Peyer's patch (tissue), 4 donors: ENCODE measurements at regions not wholly inside any gene's neighbourhood (a gene's known extent, or its start where the extent isn't known, plus 50 kb on each side); places are given as distances from the start of the nearest gene placed in this dataset.
"Not testable (repeated sequence)": the region's sequence is repeated elsewhere in the genome, so short reads cannot be mapped to it uniquely, and the experiment has no call there.

Source experiments
- DNase-seq, 3 donors: peaks; one replicate each; pipeline ENCODE4 v3.0.0-alpha.2; 2017 to 2019
- H3K27ac ChIP-seq, 4 donors: fragments of 200-600 bp; sonication (generic); one replicate each; pipeline ENCODE4 v1.5.1; 2016 to 2019
- H3K27me3 ChIP-seq, 2 donors: fragments of 200-600 bp; sonication (generic); one replicate each; pipeline ENCODE4 v1.5.1; 2019
- H3K36me3 ChIP-seq, 3 donors: fragments of 200-600 bp; sonication (generic); one replicate each; pipeline ENCODE4 v1.5.1; 2016 to 2019
- H3K4me1 ChIP-seq, 4 donors: fragments of 200-600 bp; sonication (generic); one replicate each; pipeline ENCODE4 v1.5.1; 2016 to 2019
- H3K4me3 ChIP-seq, 4 donors: fragments of 200-600 bp; sonication (generic); 1 replicate in 3 of 4; 2 replicates in 1 of 4; pipeline ENCODE4 v1.5.1; 2016 to 2019; ENCODE audit warnings: mild to moderate bottlenecking in 1 of 4
- H3K9me3 ChIP-seq, 4 donors: fragments of 200-600 bp; sonication (generic); one replicate each; pipeline ENCODE4 v1.5.1; 2016 to 2019; ENCODE audit warnings: mild to moderate bottlenecking in 1 of 4
- POLR2A ChIP-seq, 2 donors: fragments of 450-650 bp; IDR thresholded peaks; one replicate each; pipeline ENCODE4 v1.5.1; 2017; ENCODE audit warnings: antibody characterized with exemption in 2 of 2, mild to moderate bottlenecking in 2 of 2, moderate library complexity in 2 of 2
- TF ChIP-seq, protein P1 (sequence below), 6 experiments: fragments of 450-650 bp in 4 of 6; fragments of 200-600 bp in 2 of 6; sonication (generic) in 1 of 6; IDR thresholded peaks; one replicate each; pipeline ENCODE4 v1.5.1; 2017 to 2019; ENCODE audit warnings: antibody characterized with exemption in 6 of 6, mild to moderate bottlenecking in 3 of 6, moderate library complexity in 1 of 6

GRCh38 chr4:24369507-24370029 lies 214.8 kb downstream of the DHX15 start:
- Histone ChIP-seq H3K4me1 (no peaks in the 10 kb centered on the region), H3K27me3 (no peaks in the 10 kb centered on the region), H3K4me3 (no peak overlapping the region), H3K36me3 (no peaks in the 10 kb centered on the region), H3K27ac (no peak overlapping the region), H3K9me3 (no peaks in the 10 kb centered on the region)
- DNase-seq = no peak
- TF ChIP-seq POLR2A (IDR thresholded peaks at IDR 0.05) = no peak
- TF ChIP-seq, protein P1, sequence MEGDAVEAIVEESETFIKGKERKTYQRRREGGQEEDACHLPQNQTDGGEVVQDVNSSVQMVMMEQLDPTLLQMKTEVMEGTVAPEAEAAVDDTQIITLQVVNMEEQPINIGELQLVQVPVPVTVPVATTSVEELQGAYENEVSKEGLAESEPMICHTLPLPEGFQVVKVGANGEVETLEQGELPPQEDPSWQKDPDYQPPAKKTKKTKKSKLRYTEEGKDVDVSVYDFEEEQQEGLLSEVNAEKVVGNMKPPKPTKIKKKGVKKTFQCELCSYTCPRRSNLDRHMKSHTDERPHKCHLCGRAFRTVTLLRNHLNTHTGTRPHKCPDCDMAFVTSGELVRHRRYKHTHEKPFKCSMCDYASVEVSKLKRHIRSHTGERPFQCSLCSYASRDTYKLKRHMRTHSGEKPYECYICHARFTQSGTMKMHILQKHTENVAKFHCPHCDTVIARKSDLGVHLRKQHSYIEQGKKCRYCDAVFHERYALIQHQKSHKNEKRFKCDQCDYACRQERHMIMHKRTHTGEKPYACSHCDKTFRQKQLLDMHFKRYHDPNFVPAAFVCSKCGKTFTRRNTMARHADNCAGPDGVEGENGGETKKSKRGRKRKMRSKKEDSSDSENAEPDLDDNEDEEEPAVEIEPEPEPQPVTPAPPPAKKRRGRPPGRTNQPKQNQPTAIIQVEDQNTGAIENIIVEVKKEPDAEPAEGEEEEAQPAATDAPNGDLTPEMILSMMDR (IDR thresholded peaks at IDR 0.05) = no peak

GRCh38 chr4:24368801-24369200 lies 215.6 kb downstream of the DHX15 start:
- no peaks in the 10 kb centered on the region for H3K36me3 ChIP-seq
- no peak for DNase-seq
- H3K27ac ChIP-seq = no peak overlapping the region
- H3K9me3 ChIP-seq = no peaks in the 10 kb centered on the region
- TF ChIP-seq, protein P1 (IDR thresholded peaks at IDR 0.05) = no peak
- H3K27me3 ChIP-seq = no peaks in the 10 kb centered on the region
- no peaks in the 10 kb centered on the region for H3K4me1 ChIP-seq
- no peak overlapping the region for H3K4me3 ChIP-seq

GRCh38 chr4:24364852-24365251 lies 219.5 kb downstream of the DHX15 start:
- Histone ChIP-seq H3K36me3 (no peaks in the 10 kb centered on the region), H3K4me3 (no peak overlapping the region), H3K27me3 (no peaks in the 10 kb centered on the region), H3K9me3 (no peaks in the 10 kb centered on the region), H3K27ac (no peak overlapping the region), H3K4me1 (no peaks in the 10 kb centered on the region)
- DNase-seq = no peak
- TF ChIP-seq, protein P1 (IDR thresholded peaks at IDR 0.05) = no peak
- TF ChIP-seq POLR2A (IDR thresholded peaks at IDR 0.05) = no peak

DNA sequence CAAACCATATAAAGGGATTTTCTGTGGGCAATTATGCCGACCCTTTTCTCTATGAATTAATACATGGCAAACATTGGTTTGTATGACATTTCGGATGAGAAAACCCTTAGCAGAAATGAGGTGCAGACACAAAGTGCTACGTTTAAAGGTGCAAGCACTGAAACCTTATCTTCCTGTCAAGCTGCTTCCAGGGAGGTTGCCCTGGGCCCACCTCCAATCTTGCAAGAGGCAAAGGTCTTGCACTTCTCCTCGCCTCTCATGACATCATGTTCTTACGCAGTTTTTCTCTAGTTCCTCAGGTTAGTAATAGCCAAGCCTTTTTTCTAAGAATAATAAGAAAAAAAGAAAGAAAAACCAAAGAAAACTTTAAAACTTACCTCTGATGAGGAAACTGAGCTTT lies 220.1 kb downstream of the DHX15 start:
- TF ChIP-seq POLR2A (IDR thresholded peaks at IDR 0.05) = no peak
- TF ChIP-seq, protein P1 (IDR thresholded peaks at IDR 0.05) = no peak
- no peak overlapping the region for H3K4me3 ChIP-seq
- no peaks in the 10 kb centered on the region for H3K27me3 ChIP-seq
- no peak for DNase-seq
- no peaks in the 10 kb centered on the region for H3K9me3 ChIP-seq
- no peaks in the 10 kb centered on the region for H3K36me3 ChIP-seq
- H3K4me1 ChIP-seq = no peaks in the 10 kb centered on the region
- H3K27ac ChIP-seq = no peak overlapping the region

GRCh38 chr4:24363751-24364150 lies 220.6 kb downstream of the DHX15 start:
- TF ChIP-seq POLR2A (IDR thresholded peaks at IDR 0.05) = no peak
- TF ChIP-seq, protein P1 (IDR thresholded peaks at IDR 0.05) = no peak
- H3K9me3 ChIP-seq = no peaks in the 10 kb centered on the region
- DNase-seq = no peak
- no peaks in the 10 kb centered on the region for H3K27me3 ChIP-seq
- H3K36me3 ChIP-seq = no peaks in the 10 kb centered on the region
- H3K27ac ChIP-seq = no peak overlapping the region
- H3K4me1 ChIP-seq = no peaks in the 10 kb centered on the region
- no peak overlapping the region for H3K4me3 ChIP-seq

DNA sequence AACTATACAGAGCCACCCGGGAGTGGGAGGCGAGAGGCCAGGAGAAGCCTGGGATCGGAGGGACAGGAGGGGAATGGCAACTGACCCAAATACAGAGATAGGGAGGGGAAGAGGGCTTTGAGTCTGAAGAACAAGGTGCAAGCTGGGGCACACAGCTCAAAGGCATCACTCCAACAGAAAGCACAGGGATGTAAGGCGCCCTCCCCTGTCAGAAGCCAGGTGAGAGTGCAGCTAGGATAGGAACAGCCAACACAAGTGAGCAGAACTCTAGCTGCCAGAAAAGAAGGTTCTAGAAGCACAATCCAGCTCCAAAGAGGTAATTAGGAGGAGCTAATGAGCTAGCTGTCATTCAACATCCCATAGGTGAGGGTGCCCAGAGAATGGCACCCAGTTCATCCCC lies 232.2 kb downstream of the DHX15 start:
- Histone ChIP-seq H3K4me3 (no peak overlapping the region), H3K4me1 (no peaks in the 10 kb centered on the region), H3K36me3 (no peaks in the 10 kb centered on the region), H3K27me3 (no peaks in the 10 kb centered on the region), H3K27ac (no peak overlapping the region), H3K9me3 (peaks cover 0 to 1% (median 0%) of the 10 kb centered on the region in 4 donors)
- DNase-seq = no peak
- TF ChIP-seq, protein P1 (IDR thresholded peaks at IDR 0.05) = no peak
- no peak for TF ChIP-seq POLR2A (IDR thresholded peaks at IDR 0.05)

GRCh38 chr4:24349168-24349996 lies 235.0 kb downstream of the DHX15 start:
- DNase-seq = not testable (repeated sequence)

More at GRCh38 chr4:24349168-24349996, 235.0 kb downstream of the DHX15 start:
- not testable (repeated sequence) for H3K36me3 ChIP-seq, H3K4me3 ChIP-seq, H3K27me3 ChIP-seq, H3K9me3 ChIP-seq, H3K4me1 ChIP-seq, H3K27ac ChIP-seq
